ENCODE measurements at regions not wholly inside any gene's neighbourhood (a gene's known extent, or its start where the extent isn't known, plus 50 kb on each side); places are given as distances from the start of the nearest gene placed in this dataset.

DNA sequence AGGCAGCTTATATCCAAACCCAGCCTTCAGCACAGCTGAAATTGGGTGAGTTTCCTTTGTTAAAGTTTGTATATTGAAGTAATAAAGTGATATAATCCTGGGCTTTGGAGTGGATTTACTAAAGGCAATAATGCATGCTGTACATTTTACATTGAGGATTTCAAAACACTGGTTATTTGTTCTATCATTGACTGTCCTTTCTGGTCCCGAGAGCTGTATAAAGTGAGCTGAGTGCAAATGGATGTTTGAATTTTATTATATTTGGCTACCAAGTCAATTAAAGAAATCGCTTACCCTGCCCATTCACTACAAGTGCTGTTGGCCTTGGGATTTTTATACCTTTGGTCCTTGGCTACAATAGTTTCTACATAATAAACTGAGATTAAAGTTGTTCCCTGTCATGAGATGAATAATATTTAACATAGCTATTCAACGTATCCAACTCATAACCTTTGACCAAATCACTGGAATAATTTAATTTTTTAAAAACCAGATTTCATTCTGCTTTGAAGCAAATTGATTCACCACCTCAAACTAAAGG lies 207.9 kb downstream of the KLF5 start:
- Histone ChIP-seq H3K27ac (ENCODE audit: low read depth, low read length) (no peak overlapping the region), H3K27me3 (ENCODE audit: insufficient read depth, low read length) (no peaks in the 10 kb centered on the region), H3K9ac (ENCODE audit: low read length) (no peak overlapping the region), H3K4me2 (ENCODE audit: low read length) (no peak overlapping the region), H3K4me1 (ENCODE audit: insufficient read depth, low read length) (no peaks in the 10 kb centered on the region), H3K4me3 (ENCODE audit: insufficient read depth, low read depth, low read length) (no peak overlapping the region), H2AFZ (ENCODE audit: low read depth, low read length) (no peak overlapping the region), H4K20me1 (ENCODE audit: insufficient read depth, low read length) (no peaks in the 10 kb centered on the region), H3K9me3 (ENCODE audit: insufficient read depth, low read depth, low read length) (no peaks in the 10 kb centered on the region), H3K36me3 (ENCODE audit: insufficient read depth, low read length) (no peaks in the 10 kb centered on the region), H3K79me2 (ENCODE audit: insufficient read depth, low read length) (no peaks in the 10 kb centered on the region)
- no peak overlapping the region for H3K4me3 Mint-ChIP-seq (ENCODE audit: unreplicated experiment)
- no peaks in the 10 kb centered on the region for H3K36me3 Mint-ChIP-seq (ENCODE audit: low read depth, unreplicated experiment)
- no peak overlapping the region for H3K27ac Mint-ChIP-seq (ENCODE audit: unreplicated experiment)
- H3K27me3 Mint-ChIP-seq (ENCODE audit: low read depth, unreplicated experiment), result no peaks in the 10 kb centered on the region
- H3K9me3 Mint-ChIP-seq (ENCODE audit: unreplicated experiment), result no peaks in the 10 kb centered on the region
- no peak for FAIRE-seq
- TF ChIP-seq, protein P1, sequence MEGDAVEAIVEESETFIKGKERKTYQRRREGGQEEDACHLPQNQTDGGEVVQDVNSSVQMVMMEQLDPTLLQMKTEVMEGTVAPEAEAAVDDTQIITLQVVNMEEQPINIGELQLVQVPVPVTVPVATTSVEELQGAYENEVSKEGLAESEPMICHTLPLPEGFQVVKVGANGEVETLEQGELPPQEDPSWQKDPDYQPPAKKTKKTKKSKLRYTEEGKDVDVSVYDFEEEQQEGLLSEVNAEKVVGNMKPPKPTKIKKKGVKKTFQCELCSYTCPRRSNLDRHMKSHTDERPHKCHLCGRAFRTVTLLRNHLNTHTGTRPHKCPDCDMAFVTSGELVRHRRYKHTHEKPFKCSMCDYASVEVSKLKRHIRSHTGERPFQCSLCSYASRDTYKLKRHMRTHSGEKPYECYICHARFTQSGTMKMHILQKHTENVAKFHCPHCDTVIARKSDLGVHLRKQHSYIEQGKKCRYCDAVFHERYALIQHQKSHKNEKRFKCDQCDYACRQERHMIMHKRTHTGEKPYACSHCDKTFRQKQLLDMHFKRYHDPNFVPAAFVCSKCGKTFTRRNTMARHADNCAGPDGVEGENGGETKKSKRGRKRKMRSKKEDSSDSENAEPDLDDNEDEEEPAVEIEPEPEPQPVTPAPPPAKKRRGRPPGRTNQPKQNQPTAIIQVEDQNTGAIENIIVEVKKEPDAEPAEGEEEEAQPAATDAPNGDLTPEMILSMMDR (IDR thresholded peaks at IDR 0.05; ENCODE audit: insufficient read depth, low read depth, low read length), result no peak
- no peak for TF ChIP-seq EZH2 (IDR thresholded peaks at IDR 0.05; ENCODE audit: insufficient read depth, low read length)
- no peak for DNase-seq (ENCODE audit: low read depth)
- peaks cover 6% of the 10 kb centered on the region for H3K4me1 Mint-ChIP-seq (ENCODE audit: low read depth, unreplicated experiment)

DNA sequence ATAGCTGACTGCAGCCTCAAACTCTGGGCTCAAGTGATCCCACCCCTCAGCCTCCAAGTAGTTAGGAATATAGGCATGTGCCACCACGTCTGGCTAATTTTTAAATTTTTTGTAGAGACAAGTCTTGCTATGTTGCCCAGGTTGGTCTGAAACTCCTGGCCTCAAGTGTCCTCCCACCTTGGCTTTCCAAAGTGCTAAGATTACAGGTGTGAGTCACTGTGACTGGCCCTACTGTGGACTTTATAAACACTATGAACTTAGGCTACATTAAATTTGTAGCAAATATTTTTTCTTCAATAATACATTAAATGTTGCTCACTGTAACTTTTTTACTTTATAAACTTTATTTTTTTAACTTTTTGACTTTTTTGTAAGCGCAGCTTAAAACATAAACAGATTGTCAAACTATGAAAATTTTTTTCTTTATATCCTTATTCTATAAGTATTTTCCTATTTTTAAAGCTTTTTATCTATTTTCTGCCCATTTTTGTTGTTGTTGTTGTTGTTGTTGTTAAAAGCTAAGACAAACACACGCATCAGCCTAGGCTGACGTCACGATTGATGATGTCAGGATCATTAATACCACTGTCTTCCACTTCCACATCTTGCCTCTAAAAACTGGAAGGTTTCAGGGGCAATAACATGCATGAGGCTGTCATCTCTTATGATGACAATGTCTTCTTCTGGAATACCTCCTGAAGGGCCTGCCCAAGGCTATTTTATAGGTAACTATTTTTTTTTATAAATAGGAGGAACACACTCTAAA lies 204.2 kb downstream of the KLF5 start:
- no peak overlapping the region for H3K9ac ChIP-seq (ENCODE audit: low read length)
- no peak for FAIRE-seq
- no peak overlapping the region for H3K4me3 ChIP-seq (ENCODE audit: insufficient read depth, low read depth, low read length)
- no peaks in the 10 kb centered on the region for H4K20me1 ChIP-seq (ENCODE audit: insufficient read depth, low read length)
- TF ChIP-seq, protein P1 (IDR thresholded peaks at IDR 0.05; ENCODE audit: insufficient read depth, low read depth, low read length), result no peak
- no peak for TF ChIP-seq EZH2 (IDR thresholded peaks at IDR 0.05; ENCODE audit: insufficient read depth, low read length)
- H3K4me1 Mint-ChIP-seq (ENCODE audit: low read depth, unreplicated experiment), result no peaks in the 10 kb centered on the region
- H3K4me3 Mint-ChIP-seq (ENCODE audit: unreplicated experiment), result no peak overlapping the region
- no peaks in the 10 kb centered on the region for H3K36me3 ChIP-seq (ENCODE audit: insufficient read depth, low read length)
- H3K36me3 Mint-ChIP-seq (ENCODE audit: low read depth, unreplicated experiment), result peaks cover 1% of the 10 kb centered on the region
- no peak overlapping the region for H3K27ac Mint-ChIP-seq (ENCODE audit: unreplicated experiment)
- H3K9me3 ChIP-seq (ENCODE audit: insufficient read depth, low read depth, low read length), result no peaks in the 10 kb centered on the region
- no peak overlapping the region for H2AFZ ChIP-seq (ENCODE audit: low read depth, low read length)
- no peaks in the 10 kb centered on the region for H3K27me3 Mint-ChIP-seq (ENCODE audit: low read depth, unreplicated experiment)
- H3K4me1 ChIP-seq (ENCODE audit: insufficient read depth, low read length), result no peaks in the 10 kb centered on the region
- no peaks in the 10 kb centered on the region for H3K79me2 ChIP-seq (ENCODE audit: insufficient read depth, low read length)
- peaks cover 2% of the 10 kb centered on the region for H3K9me3 Mint-ChIP-seq (ENCODE audit: unreplicated experiment)
- no peak overlapping the region for H3K27ac ChIP-seq (ENCODE audit: low read depth, low read length)
- no peak for DNase-seq (ENCODE audit: low read depth)
- H3K4me2 ChIP-seq (ENCODE audit: low read length), result no peak overlapping the region
- H3K27me3 ChIP-seq (ENCODE audit: insufficient read depth, low read length), result no peaks in the 10 kb centered on the region

DNA sequence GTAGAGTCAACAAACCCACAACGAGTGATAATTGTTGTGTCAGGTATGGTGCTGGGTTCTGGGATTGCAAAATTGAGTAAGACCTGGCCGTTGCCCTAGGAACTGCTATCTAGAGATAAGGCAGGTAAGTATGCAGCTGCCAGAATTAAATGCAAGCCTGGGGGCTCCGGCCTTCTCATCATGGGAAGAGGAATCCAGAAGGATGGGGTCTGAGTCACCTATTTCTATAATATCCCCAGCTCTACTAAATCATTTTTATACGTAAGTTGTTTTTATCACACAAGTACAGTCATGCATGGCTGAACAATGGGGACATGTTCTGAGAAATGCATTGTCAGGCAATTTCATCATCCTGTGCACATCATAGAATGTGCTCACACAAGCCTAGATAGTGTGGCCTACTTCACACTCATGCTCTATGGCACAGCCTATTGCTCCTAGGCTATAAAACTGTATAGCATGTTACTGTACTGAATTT lies 203.0 kb downstream of the KLF5 start:
- no peaks in the 10 kb centered on the region for H3K4me1 ChIP-seq (ENCODE audit: insufficient read depth, low read length)
- H3K27ac ChIP-seq (ENCODE audit: low read depth, low read length), result no peak overlapping the region
- Mint-ChIP-seq H3K4me3 (ENCODE audit: unreplicated experiment) (no peak overlapping the region), H3K27ac (ENCODE audit: unreplicated experiment) (no peak overlapping the region), H3K4me1 (ENCODE audit: low read depth, unreplicated experiment) (no peaks in the 10 kb centered on the region), H3K9me3 (ENCODE audit: unreplicated experiment) (peaks cover 3% of the 10 kb centered on the region), H3K27me3 (ENCODE audit: low read depth, unreplicated experiment) (no peaks in the 10 kb centered on the region), H3K36me3 (ENCODE audit: low read depth, unreplicated experiment) (peaks cover 2% of the 10 kb centered on the region)
- H4K20me1 ChIP-seq (ENCODE audit: insufficient read depth, low read length), result no peaks in the 10 kb centered on the region
- TF ChIP-seq EZH2 (IDR thresholded peaks at IDR 0.05; ENCODE audit: insufficient read depth, low read length), result no peak
- TF ChIP-seq, protein P1 (IDR thresholded peaks at IDR 0.05; ENCODE audit: insufficient read depth, low read depth, low read length), result no peak
- DNase-seq (ENCODE audit: low read depth) (no peak), FAIRE-seq (no peak)
- H3K4me2 ChIP-seq (ENCODE audit: low read length), result no peak overlapping the region
- no peak overlapping the region for H2AFZ ChIP-seq (ENCODE audit: low read depth, low read length)
- no peaks in the 10 kb centered on the region for H3K9me3 ChIP-seq (ENCODE audit: insufficient read depth, low read depth, low read length)
- no peak overlapping the region for H3K9ac ChIP-seq (ENCODE audit: low read length)
- H3K36me3 ChIP-seq (ENCODE audit: insufficient read depth, low read length), result no peaks in the 10 kb centered on the region
- no peaks in the 10 kb centered on the region for H3K27me3 ChIP-seq (ENCODE audit: insufficient read depth, low read length)
- no peak overlapping the region for H3K4me3 ChIP-seq (ENCODE audit: insufficient read depth, low read depth, low read length)
- H3K79me2 ChIP-seq (ENCODE audit: insufficient read depth, low read length), result no peaks in the 10 kb centered on the region
